Tibial nerve (tissue), 4 donors: ENCODE measurements at regions not wholly inside any gene's neighbourhood (a gene's known extent, or its start where the extent isn't known, plus 50 kb on each side); places are given as distances from the start of the nearest gene placed in this dataset.

ENCODE experiments used
- DNase-seq, 2 donors: peaks; one replicate each; pipeline ENCODE4 v3.0.0-alpha.2; 2019; ENCODE audit warnings: low spot score in 2 of 2
- H3K27ac ChIP-seq, 4 donors: fragments of 200-600 bp; sonication (generic) in 3 of 4; one replicate each; pipeline ENCODE4 v1.5.1; 2017 to 2019; ENCODE audit warnings: mild to moderate bottlenecking in 1 of 4
- H3K27me3 ChIP-seq, 2 donors: fragments of 200-600 bp; sonication (generic) in 1 of 2; one replicate each; pipeline versions ENCODE4 v1.5.1 to v1.6.0; 2017 to 2019
- H3K36me3 ChIP-seq, 3 donors: fragments of 200-600 bp; sonication (generic); one replicate each; pipeline ENCODE4 v1.5.1; 2018 to 2019
- H3K4me1 ChIP-seq, 4 donors: fragments of 200-600 bp; sonication (generic) in 3 of 4; one replicate each; pipeline ENCODE4 v1.5.1; 2017 to 2019
- H3K4me3 ChIP-seq, 4 donors: fragments of 200-600 bp; sonication (generic) in 3 of 4; one replicate each; pipeline ENCODE4 v1.5.1; 2017 to 2019; ENCODE audit warnings: mild to moderate bottlenecking in 1 of 4, moderate library complexity in 1 of 4
- H3K9me3 ChIP-seq, 4 donors: fragments of 200-600 bp; sonication (generic) in 3 of 4; one replicate each; pipeline ENCODE4 v1.5.1; 2017 to 2019
- CTCF ChIP-seq, 5 experiments: fragments of 200-600 bp in 3 of 5; fragments of 450-650 bp in 2 of 5; sonication (generic) in 3 of 5; IDR thresholded peaks; one replicate each; pipeline ENCODE4 v1.5.1; 2016 to 2019; ENCODE audit warnings: antibody characterized with exemption in 5 of 5, mild to moderate bottlenecking in 3 of 5, moderate library complexity in 2 of 5
- EP300 ChIP-seq, 2 donors: sonication (generic); formaldehyde crosslinking; IDR thresholded peaks; one replicate each; pipeline ENCODE4 v1.6.1; 2017; ENCODE audit warnings: antibody characterized with exemption in 2 of 2, mild to moderate bottlenecking in 1 of 2
- POLR2A ChIP-seq, 2 donors: fragments of 450-650 bp; IDR thresholded peaks; one replicate each; pipeline ENCODE4 v1.6.1; 2017; ENCODE audit warnings: antibody characterized with exemption in 2 of 2, mild to moderate bottlenecking in 2 of 2, moderate library complexity in 2 of 2
- WGBS, 2 donors: methylation state at CpG; one replicate each; pipeline ENCODE4 v1.1.5; 2018; 5-methylcytosine and 5-hydroxymethylcytosine counted together

GRCh38 chr1:31509124-31510072, 66.9 kb upstream of the TINAGL1 start:
- Histone ChIP-seq H3K4me1 (no peaks in the 10 kb centered on the region), H3K36me3 (no peaks in the 10 kb centered on the region), H3K9me3 (peaks cover 0 to 8% (median 0%) of the 10 kb centered on the region in 4 donors), H3K27me3 (no peaks in the 10 kb centered on the region), H3K27ac (no peak overlapping the region), H3K4me3 (no peak overlapping the region)
- DNase-seq: no peak
- WGBS, 2 donors: 78 to 84% methylated on average over 7 of the region's 7 CpGs
- TF ChIP-seq CTCF (IDR thresholded peaks at IDR 0.05): no peak
- no peak for TF ChIP-seq POLR2A (IDR thresholded peaks at IDR 0.05)
- no peak for TF ChIP-seq EP300 (IDR thresholded peaks at IDR 0.05)

- H3K27ac ChIP-seq: no peak overlapping the region
- TF ChIP-seq CTCF (IDR thresholded peaks at IDR 0.05) (no peak), EP300 (IDR thresholded peaks at IDR 0.05) (no peak), POLR2A (IDR thresholded peaks at IDR 0.05) (no peak)
- no peak for DNase-seq
- WGBS, 2 donors: 79 to 84% methylated on average over 6 of the region's 6 CpGs
- H3K4me1 ChIP-seq: no peaks in the 10 kb centered on the region
- H3K4me3 ChIP-seq: no peak overlapping the region
- no peaks in the 10 kb centered on the region for H3K36me3 ChIP-seq
- peaks cover 0 to 8% (median 0%) of the 10 kb centered on the region in 4 donors for H3K9me3 ChIP-seq
- no peaks in the 10 kb centered on the region for H3K27me3 ChIP-seq
These were observed 66.0 kb upstream of the TINAGL1 start for GRCh38 chr1:31510304-31510703.

DNA sequence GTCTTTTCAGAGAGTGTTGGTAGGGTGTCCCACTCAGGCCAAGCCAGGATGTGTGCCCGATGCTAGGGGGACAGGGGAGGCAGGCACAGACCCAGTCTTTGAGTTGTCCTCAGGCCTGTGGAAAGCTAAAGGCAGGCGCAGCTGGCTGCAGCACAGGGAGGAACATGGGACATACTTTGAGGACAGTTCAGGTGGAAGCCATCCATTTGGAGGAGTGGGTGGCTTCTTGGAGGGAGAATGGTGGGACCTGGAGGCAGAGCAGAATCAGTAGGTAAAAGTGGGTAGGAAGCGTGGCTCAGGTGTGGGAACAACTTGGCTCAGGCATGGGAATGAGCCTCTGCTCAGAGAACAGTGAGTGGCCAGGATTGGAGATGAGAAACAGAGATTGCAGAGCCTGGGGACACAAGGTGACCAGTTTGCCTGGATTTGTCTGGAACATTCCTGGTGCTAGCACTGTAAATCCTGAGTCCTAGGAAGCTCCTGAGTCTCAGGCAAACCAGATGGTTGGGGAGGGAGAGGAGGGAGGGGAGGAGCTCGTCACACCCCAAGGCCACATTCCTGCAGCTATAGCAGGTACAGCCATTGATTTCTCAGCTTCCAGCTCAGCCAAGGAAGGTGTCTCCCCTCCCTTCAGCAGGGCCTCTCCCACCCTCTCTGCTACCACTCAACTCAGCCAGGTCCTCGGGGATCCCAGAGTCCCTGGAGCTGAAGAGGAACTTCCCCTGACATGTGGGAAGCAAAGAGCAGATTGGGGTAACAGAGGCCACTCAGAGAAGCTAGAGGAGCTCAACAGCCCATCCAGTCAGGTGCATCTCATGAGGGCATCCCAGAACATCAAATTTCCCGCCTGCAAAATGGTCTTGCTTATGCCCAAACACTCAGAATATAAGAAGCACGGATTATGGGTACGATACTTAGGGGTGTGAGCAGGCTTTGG, 65.2 kb upstream of the TINAGL1 start:
- Histone ChIP-seq H3K9me3 (peaks cover 0 to 8% (median 0%) of the 10 kb centered on the region in 4 donors), H3K27me3 (no peaks in the 10 kb centered on the region), H3K36me3 (no peaks in the 10 kb centered on the region), H3K27ac (no peak overlapping the region), H3K4me3 (no peak overlapping the region), H3K4me1 (no peaks in the 10 kb centered on the region)
- WGBS, 2 donors: 67 to 71% methylated on average over 8 of the region's 8 CpGs
- TF ChIP-seq EP300 (IDR thresholded peaks at IDR 0.05) (no peak), CTCF (IDR thresholded peaks at IDR 0.05) (no peak), POLR2A (IDR thresholded peaks at IDR 0.05) (no peak)
- no peak for DNase-seq

DNA sequence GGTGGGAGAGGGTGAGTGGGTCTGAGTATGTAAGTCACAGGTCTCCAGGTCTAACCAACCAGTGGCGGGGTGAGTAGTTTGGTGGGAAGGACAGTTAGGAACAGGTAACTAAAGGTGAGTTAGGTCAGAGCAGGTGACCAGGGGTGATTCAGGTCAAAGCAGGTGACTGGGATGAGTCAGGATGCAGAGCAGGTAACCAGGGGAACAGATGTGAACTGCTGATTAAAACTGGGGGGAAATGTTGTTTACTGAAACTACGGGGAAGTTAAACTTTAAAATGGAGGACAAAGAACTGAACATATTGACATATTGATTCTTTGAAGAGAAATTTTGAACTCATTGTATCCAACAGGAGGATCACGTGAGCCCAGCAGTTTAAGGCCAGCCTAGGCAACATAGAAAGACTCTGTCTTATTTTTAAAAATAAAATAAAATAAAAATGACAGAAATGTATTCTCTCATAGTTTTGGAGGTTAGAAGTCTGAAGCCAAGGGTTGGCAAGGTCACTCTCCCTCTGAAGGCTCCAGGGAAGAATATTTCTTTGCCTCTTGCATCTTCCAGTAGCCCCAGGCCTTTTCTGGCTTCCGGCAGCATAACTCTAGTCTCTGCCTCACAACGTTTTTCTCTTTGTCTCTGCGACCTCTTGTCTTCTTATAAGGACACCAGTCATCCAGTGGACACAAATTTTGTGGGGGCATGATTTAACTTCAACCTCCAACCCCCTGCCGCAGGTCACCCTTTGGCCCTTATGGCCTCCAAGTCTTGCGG, 64.3 kb upstream of the TINAGL1 start:
- H3K36me3 ChIP-seq: no peaks in the 10 kb centered on the region
- H3K9me3 ChIP-seq: peaks cover 0 to 8% (median 0%) of the 10 kb centered on the region in 4 donors
- H3K27me3 ChIP-seq: no peaks in the 10 kb centered on the region
- H3K27ac ChIP-seq: no peak overlapping the region
- no peak overlapping the region for H3K4me3 ChIP-seq
- TF ChIP-seq POLR2A (IDR thresholded peaks at IDR 0.05): no peak
- no peak for TF ChIP-seq EP300 (IDR thresholded peaks at IDR 0.05)
- no peak for TF ChIP-seq CTCF (IDR thresholded peaks at IDR 0.05)
- no peak for DNase-seq
- H3K4me1 ChIP-seq: no peaks in the 10 kb centered on the region
- 55 to 61% methylated on average over 8 of the region's 8 CpGs for WGBS, 2 donors
